ENCODE measurements at regions not wholly inside any gene's neighbourhood (a gene's known extent, or its start where the extent isn't known, plus 50 kb on each side); places are given as distances from the start of the nearest gene placed in this dataset.
"Not testable (repeated sequence)": the region's sequence is repeated elsewhere in the genome, so short reads cannot be mapped to it uniquely, and the experiment has no call there.

GRCh38 chr18:52087140-52087539 lies 252.9 kb upstream of the DCC start:
- no peak for DNase-seq

DNA sequence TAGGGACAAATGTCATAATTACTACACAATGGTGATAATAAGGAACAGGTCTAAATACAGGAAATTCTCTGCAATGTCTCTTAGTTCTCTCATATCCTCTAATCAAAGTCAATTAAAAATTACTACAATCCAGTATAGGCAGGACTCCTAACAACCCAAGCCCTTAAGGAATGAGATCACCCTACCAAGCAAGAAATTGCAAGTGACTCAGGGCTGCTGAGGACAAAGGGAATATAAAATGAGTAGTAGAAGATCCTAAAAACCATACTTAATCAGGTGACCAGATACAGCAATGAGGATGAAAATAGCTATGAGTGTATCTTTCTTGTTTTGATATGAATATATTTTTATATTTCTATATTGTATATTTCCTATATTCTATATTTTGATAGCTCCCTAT lies 250.0 kb upstream of the DCC start:
- DNase-seq = no peak

DNA sequence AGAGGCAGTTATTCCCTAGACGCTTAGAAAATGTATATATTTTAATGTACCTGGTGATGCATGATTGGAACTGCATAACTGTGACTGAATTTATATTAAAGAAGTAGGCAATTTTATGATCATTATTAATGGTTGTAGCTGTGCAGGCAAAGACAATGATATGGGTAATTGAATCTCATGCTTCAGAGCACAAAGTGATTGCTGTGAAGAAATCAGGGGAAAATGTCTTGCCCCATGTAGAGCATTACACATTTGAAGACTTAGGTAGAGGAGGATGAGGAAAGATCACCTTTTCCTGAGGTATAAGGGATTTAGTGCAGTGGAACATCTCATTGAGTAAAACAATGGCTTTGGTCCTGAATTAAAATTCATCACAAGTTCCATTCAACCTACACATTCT lies 246.8 kb upstream of the DCC start:
- no peak for DNase-seq

- DNase-seq = no peak
Measured at GRCh38 chr18:52118684-52119083, 221.3 kb upstream of the DCC start.

- DNase-seq = no peak
Measured at GRCh38 chr18:52130624-52131301, 209.2 kb upstream of the DCC start.

- no peak for DNase-seq
Measured at GRCh38 chr18:52131845-52132244, 208.2 kb upstream of the DCC start.

- DNase-seq = no peak
Measured at GRCh38 chr18:52136532-52136931, 203.5 kb upstream of the DCC start.

DNA sequence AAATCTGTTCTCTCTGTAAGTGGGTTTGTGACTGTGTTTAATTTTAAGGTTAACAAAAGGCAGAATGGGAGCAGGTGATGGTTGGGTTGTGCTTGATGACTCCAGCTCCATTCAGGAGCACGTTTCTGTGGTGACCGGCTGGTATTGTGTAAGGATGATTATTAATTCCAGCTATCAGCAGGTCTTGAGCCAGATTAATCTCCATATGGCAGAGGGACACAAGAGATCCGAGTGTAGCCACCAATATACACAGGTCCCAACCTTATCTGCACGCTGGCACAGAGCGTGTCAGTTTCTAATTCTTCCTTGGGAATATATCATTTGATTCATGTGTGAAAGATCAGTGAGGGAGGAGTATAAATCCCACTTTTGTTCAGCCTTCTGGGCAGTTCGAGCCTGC lies 199.0 kb upstream of the DCC start:
- DNase-seq = no peak

DNA sequence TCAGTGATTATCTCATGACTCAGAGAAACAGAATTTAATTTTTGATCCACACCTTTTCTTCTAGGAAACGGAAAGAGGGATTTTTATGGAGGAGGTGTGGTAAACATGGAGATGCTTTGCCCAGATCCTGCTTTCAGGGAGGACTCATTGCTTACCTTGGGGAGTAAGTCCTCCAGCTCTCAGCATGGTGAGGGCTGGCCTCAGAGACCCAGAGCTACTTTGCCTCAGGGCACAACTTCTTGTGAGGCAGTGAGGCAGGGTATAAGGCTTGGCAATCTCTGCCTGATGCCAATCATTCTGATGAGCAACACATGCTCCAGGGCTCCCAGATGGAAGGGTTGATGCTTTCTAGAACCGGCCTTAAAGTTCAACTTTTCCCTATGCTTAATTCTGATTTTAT lies 189.9 kb upstream of the DCC start:
- DNase-seq = no peak

- DNase-seq = no peak
Measured at GRCh38 chr18:52152036-52152435, 188.0 kb upstream of the DCC start.

- DNase-seq = no peak
Measured at GRCh38 chr18:52156166-52156565, 183.8 kb upstream of the DCC start.

DNA sequence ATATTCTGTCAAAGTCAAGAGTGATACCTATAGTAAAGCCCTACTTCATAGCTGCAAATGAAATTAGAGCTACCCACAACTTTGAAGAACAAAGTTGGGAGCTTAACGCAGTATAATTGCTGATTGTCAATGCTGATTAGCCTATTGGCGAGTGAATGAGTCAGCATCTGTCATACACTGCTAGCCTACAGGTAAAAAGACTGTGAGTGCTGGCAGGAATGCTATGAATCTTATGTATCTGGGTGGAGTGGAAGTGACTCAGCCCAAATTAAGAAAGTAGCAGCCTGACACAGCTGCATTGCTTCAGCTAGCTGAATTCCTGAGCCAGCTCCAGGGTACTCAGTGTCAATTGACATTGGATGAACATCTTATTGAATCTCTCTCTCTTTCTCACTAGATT lies 179.4 kb upstream of the DCC start:
- no peak for DNase-seq

DNA sequence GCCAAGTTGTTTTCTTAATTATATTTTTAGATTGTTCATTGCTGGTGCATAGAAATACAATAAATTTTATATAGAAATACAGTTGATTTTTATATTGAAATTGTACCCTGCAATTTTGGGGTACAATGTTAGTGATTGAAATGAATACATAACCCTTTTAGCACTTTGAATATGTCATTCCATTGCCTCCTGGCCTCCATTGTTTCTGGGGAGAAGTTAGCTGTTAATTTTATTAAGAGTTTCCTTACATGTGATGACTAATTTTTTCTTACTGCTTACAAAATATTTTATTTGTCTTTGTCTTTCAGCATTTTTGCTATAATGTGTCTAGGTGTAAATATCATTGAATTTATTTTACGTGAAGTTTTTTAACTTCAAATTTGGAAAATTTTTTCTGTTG lies 176.5 kb upstream of the DCC start:
- no peak for DNase-seq

- DNase-seq = not testable (repeated sequence)
Measured at GRCh38 chr18:52168131-52168530, 171.9 kb upstream of the DCC start.

DNA sequence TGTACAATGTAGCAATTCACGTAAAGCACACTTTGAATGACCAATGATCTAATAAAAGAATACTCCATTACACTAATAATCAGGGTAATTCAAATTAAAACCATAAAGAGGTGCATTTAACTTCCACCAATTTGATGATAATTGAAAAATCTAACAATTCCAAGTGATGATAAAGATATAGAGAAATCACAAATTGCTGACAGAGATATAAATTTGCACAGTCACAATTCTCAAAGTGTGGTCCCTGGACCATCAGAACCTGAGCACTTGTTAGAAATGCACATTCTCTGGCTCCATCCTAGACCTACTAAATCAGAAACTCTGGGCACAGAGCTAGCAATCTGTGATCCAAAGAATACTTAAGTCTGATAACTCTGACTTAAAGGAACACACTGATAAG lies 165.8 kb upstream of the DCC start:
- DNase-seq = no peak

GRCh38 chr18:52175406-52175805 lies 164.6 kb upstream of the DCC start:
- DNase-seq = no peak

GRCh38 chr18:52183107-52183506 lies 156.9 kb upstream of the DCC start:
- DNase-seq = no peak

GRCh38 chr18:52190195-52190594 lies 149.8 kb upstream of the DCC start:
- no peak for DNase-seq

DNA sequence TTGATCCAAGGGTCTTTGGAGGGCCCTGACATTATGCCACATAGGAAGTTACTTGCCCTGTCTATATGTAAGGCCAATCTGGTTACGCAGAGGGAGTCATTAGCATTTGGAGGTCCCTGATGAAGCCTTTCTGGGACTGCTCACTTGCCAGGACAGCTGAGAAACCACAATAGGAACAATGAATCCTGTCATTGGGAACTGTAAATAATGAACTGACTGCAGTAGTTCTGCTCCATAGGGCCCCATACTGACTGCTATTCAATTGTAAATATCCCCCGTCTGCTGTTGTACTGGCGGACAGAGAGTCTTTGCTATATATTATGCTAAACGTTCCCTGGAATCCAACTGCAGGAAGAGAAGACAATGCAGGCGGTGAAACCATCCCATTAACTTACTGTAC lies 149.4 kb upstream of the DCC start:
- no peak for DNase-seq

DNA sequence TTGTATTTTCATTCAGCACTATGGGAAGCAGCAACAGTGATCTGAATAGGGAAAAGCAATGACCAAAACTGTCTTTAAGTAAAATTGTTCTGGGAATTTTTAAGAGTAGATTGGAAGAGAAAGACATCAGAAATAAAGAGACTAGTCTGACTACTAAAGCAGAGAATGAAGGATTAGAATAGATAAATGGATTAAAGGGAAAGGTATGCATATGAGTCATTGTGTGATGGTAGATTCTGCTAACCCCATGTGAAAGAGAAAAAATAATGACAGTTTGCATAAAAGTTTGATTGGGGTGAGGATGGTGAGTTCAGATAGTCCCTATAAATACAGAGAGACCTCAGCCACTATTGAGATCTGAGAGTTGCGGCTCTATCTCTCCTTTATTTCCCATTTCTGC lies 139.6 kb upstream of the DCC start:
- DNase-seq = no peak

GRCh38 chr18:52200921-52201663 lies 138.9 kb upstream of the DCC start:
- no peak for DNase-seq

DNA sequence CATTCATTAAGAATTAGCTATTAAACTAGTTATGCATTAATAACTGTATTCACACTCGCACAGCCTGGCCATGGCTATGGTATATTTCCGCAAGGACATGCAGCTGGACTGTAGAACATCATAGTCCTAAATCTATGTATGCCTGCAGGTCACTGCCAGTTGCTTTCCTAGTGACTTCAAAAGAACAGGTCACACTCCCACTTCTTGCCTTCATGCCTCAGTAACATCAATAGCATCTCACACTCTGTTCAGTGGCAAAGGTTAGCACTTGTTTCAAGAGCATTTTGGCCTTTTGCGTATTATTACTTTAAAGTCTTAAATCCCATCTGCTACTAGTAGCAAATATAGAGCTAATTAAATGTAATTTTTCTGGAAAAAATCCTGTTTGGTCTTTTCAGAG lies 131.4 kb upstream of the DCC start:
- no peak for DNase-seq

- no peak for DNase-seq
Measured at GRCh38 chr18:52216109-52216508, 123.9 kb upstream of the DCC start.

DNA sequence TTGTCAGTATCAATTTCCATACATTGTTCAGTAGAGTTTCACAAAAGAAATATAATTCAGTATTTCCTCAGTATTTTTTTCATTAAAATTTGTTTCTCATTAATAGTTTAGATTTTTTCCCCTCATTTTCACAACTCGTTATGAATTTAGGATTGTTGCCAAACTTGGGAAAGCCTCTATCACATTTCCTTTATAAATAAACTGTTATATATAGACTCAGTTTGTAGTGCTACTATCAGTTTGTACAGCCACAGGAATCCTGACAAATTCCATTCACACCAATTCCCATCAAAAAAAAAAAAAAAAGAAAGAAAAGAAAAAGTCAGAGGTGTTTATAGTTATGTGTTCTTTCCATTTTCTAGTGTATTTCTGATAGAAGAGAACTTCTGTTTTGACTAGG lies 123.3 kb upstream of the DCC start:
- no peak for DNase-seq

DNA sequence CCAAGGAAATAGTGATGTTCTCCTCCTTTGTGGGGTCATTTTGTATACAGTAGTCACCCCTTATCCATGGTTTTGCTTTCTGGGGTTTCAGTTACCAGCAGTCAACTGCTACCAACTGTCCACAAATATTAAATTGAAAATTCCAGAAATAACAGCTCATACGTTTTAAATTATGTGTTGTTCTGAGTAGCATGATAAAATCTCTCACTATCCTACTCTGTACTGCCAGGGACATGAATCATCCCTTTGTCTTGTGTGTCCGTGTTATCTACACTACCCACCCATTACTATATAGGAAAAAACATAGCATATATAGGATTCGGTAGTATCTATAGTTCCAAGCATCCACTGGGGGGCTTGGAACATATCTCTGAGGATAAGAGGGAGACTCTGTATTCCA lies 120.9 kb upstream of the DCC start:
- DNase-seq = no peak
